Muscle layer of duodenum (tissue), 2 donors: ENCODE measurements at regions not wholly inside any gene's neighbourhood (a gene's known extent, or its start where the extent isn't known, plus 50 kb on each side); places are given as distances from the start of the nearest gene placed in this dataset.

Experiments
- H3K27ac ChIP-seq: one replicate; pipeline ENCODE4 v1.7.0; 2013; ENCODE audit warnings: mild to moderate bottlenecking, low read length
- H3K27me3 ChIP-seq: one replicate; pipeline ENCODE4 v1.7.0; 2013; ENCODE audit warnings: low read depth, mild to moderate bottlenecking, control low read depth, low read length
- H3K36me3 ChIP-seq, 2 donors: one replicate each; pipeline ENCODE4 v1.7.0; 2013; ENCODE audit warnings: low read length in 2 of 2, control low read depth in 1 of 2, mild to moderate bottlenecking in 1 of 2; ENCODE audit not compliant: insufficient read depth in 2 of 2, control insufficient read depth in 1 of 2
- H3K4me1 ChIP-seq, 2 donors: one replicate each; pipeline ENCODE4 v1.7.0; 2013; ENCODE audit warnings: low read length in 2 of 2, mild to moderate bottlenecking in 2 of 2, control low read depth in 1 of 2, moderate library complexity in 1 of 2; ENCODE audit not compliant: insufficient read depth in 2 of 2, control insufficient read depth in 1 of 2
- H3K4me3 ChIP-seq, 2 donors: one replicate each; pipeline ENCODE4 v1.7.0; 2013; ENCODE audit warnings: low read length in 2 of 2, low read depth in 1 of 2, mild to moderate bottlenecking in 1 of 2
- H3K9me3 ChIP-seq, 2 donors: one replicate each; pipeline ENCODE4 v1.7.0; 2013; ENCODE audit warnings: low read length in 2 of 2, control low read depth in 1 of 2, mild to moderate bottlenecking in 1 of 2; ENCODE audit not compliant: control insufficient read depth in 1 of 2
- donor health status: healthy.

GRCh38 chr3:43178891-43179366, 73.0 kb upstream of the POMGNT2 start:
- Histone ChIP-seq H3K36me3 (no peaks in the 10 kb centered on the region), H3K27ac (peak overlapping the region; percentile 79), H3K4me1 (peaks cover 5 to 14% of the 10 kb centered on the region in 2 donors), H3K27me3 (no peaks in the 10 kb centered on the region), H3K4me3 (no peak overlapping the region), H3K9me3 (peaks cover 0 to 6% of the 10 kb centered on the region in 2 donors)

GRCh38 chr3:43177085-43177484, 71.2 kb upstream of the POMGNT2 start:
- peaks cover 5 to 14% of the 10 kb centered on the region in 2 donors for H3K4me1 ChIP-seq
- peaks cover 0 to 10% of the 10 kb centered on the region in 2 donors for H3K9me3 ChIP-seq
- H3K27ac ChIP-seq = no peak overlapping the region
- no peaks in the 10 kb centered on the region for H3K36me3 ChIP-seq
- H3K27me3 ChIP-seq = no peaks in the 10 kb centered on the region
- no peak overlapping the region for H3K4me3 ChIP-seq

- Histone ChIP-seq H3K36me3 (no peaks in the 10 kb centered on the region), H3K4me3 (no peak overlapping the region), H3K27me3 (no peaks in the 10 kb centered on the region), H3K27ac (no peak overlapping the region), H3K9me3 (peaks cover 0 to 10% of the 10 kb centered on the region in 2 donors), H3K4me1 (peaks cover 5 to 14% of the 10 kb centered on the region in 2 donors)
Observed at GRCh38 chr3:43176666-43177065, 70.8 kb upstream of the POMGNT2 start.

GRCh38 chr3:43175541-43175940, 69.7 kb upstream of the POMGNT2 start:
- Histone ChIP-seq H3K4me3 (no peak overlapping the region), H3K36me3 (no peaks in the 10 kb centered on the region), H3K4me1 (peaks cover 4 to 8% of the 10 kb centered on the region in 2 donors), H3K27me3 (no peaks in the 10 kb centered on the region), H3K27ac (no peak overlapping the region), H3K9me3 (peaks cover 0 to 10% of the 10 kb centered on the region in 2 donors)

- no peaks in the 10 kb centered on the region for H3K27me3 ChIP-seq
- H3K4me1 ChIP-seq = no peaks in the 10 kb centered on the region
- H3K27ac ChIP-seq = no peak overlapping the region
- H3K9me3 ChIP-seq = peaks cover 0 to 10% of the 10 kb centered on the region in 2 donors
- H3K36me3 ChIP-seq = no peaks in the 10 kb centered on the region
- H3K4me3 ChIP-seq = no peak overlapping the region
Observed at GRCh38 chr3:43173949-43174348, 68.1 kb upstream of the POMGNT2 start.

- Histone ChIP-seq H3K4me1 (no peaks in the 10 kb centered on the region), H3K27ac (no peak overlapping the region), H3K4me3 (no peak overlapping the region), H3K9me3 (peaks cover 4 to 11% of the 10 kb centered on the region in 2 donors), H3K36me3 (no peaks in the 10 kb centered on the region), H3K27me3 (no peaks in the 10 kb centered on the region)
Observed at GRCh38 chr3:43171748-43172147, 65.9 kb upstream of the POMGNT2 start.

GRCh38 chr3:43170553-43170952, 64.7 kb upstream of the POMGNT2 start:
- Histone ChIP-seq H3K4me1 (no peaks in the 10 kb centered on the region), H3K27me3 (no peaks in the 10 kb centered on the region), H3K36me3 (no peaks in the 10 kb centered on the region), H3K9me3 (peaks cover 13 to 14% of the 10 kb centered on the region in 2 donors), H3K4me3 (no peak overlapping the region), H3K27ac (no peak overlapping the region)

GRCh38 chr3:43169987-43170386, 64.1 kb upstream of the POMGNT2 start:
- Histone ChIP-seq H3K4me3 (no peak overlapping the region), H3K4me1 (no peaks in the 10 kb centered on the region), H3K27me3 (no peaks in the 10 kb centered on the region), H3K9me3 (peaks cover 13 to 14% of the 10 kb centered on the region in 2 donors), H3K27ac (no peak overlapping the region), H3K36me3 (no peaks in the 10 kb centered on the region)

GRCh38 chr3:43166406-43166805, 60.5 kb upstream of the POMGNT2 start:
- no peaks in the 10 kb centered on the region for H3K4me1 ChIP-seq
- H3K27me3 ChIP-seq = no peaks in the 10 kb centered on the region
- no peaks in the 10 kb centered on the region for H3K36me3 ChIP-seq
- H3K27ac ChIP-seq = no peak overlapping the region
- H3K4me3 ChIP-seq = no peak overlapping the region
- peaks cover 4 to 13% of the 10 kb centered on the region in 2 donors for H3K9me3 ChIP-seq

GRCh38 chr3:43165786-43166185, 59.9 kb upstream of the POMGNT2 start:
- no peaks in the 10 kb centered on the region for H3K27me3 ChIP-seq
- no peaks in the 10 kb centered on the region for H3K36me3 ChIP-seq
- H3K27ac ChIP-seq = no peak overlapping the region
- H3K4me3 ChIP-seq = no peak overlapping the region
- H3K4me1 ChIP-seq = no peaks in the 10 kb centered on the region
- peaks cover 4 to 13% of the 10 kb centered on the region in 2 donors for H3K9me3 ChIP-seq

GRCh38 chr3:43163895-43164493, 58.1 kb upstream of the POMGNT2 start:
- no peaks in the 10 kb centered on the region for H3K4me1 ChIP-seq
- peaks cover 4 to 13% of the 10 kb centered on the region in 2 donors for H3K9me3 ChIP-seq
- H3K36me3 ChIP-seq = no peaks in the 10 kb centered on the region
- H3K27me3 ChIP-seq = no peaks in the 10 kb centered on the region
- H3K27ac ChIP-seq = no peak overlapping the region
- no peak overlapping the region for H3K4me3 ChIP-seq
